IPS-NIHi11 (cell line): ENCODE measurements at regions not wholly inside any gene's neighbourhood (a gene's known extent, or its start where the extent isn't known, plus 50 kb on each side); places are given as distances from the start of the nearest gene placed in this dataset.
"Not testable (repeated sequence)": the region's sequence is repeated elsewhere in the genome, so short reads cannot be mapped to it uniquely, and the experiment has no call there.

Experiments
- DNase-seq: peaks from one replicate; pipeline ENCODE4 v3.0.0; 2012; ENCODE audit warnings: mixed read lengths, low spot score

- DNase-seq, result no peak
These were observed 57.1 kb upstream of the EOMES start for GRCh38 chr3:27779176-27779575.

GRCh38 chr3:27789420-27789819 is 67.3 kb upstream of the EOMES start:
- DNase-seq, result no peak

- no peak for DNase-seq
These were observed 69.8 kb upstream of the EOMES start for GRCh38 chr3:27791956-27792355.

DNA sequence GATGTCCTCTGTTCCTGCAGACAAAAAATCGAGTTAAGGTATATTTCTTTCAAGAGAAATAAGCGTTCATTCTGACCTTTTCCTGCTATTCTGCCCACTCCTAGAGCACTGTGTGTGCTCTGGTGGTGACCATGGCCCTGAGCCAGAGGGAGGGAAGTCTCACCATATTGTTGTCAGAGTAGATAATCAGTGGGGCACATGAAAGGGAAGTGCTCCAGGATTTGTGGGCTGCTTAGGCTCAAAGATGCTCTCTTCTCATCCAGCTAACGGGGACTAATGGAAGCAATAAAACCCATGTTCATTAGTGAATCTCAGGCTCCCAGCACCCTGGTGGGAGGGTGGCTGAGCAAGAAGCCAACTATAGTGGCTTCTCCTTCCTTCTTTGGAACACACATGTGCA is 70.7 kb upstream of the EOMES start:
- DNase-seq, result no peak

DNA sequence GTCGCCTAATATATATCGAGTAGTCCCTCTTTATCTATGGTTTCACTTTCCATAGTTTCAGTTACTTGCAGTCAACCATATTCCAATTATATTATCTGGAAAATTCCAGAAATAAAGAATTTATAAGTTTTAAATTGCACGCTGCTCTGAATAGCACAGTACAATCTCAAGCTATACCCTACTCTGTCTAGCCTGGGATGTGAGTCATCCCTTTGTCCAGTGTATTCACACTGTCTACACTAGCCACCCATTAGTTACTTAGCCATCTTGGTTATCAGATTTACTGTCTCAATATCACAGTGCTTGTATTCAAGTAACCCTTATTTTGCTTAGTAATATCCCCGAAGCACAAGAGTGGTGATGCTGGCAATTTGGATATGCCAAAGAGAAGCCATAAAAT is 72.1 kb upstream of the EOMES start:
- no peak for DNase-seq

DNA sequence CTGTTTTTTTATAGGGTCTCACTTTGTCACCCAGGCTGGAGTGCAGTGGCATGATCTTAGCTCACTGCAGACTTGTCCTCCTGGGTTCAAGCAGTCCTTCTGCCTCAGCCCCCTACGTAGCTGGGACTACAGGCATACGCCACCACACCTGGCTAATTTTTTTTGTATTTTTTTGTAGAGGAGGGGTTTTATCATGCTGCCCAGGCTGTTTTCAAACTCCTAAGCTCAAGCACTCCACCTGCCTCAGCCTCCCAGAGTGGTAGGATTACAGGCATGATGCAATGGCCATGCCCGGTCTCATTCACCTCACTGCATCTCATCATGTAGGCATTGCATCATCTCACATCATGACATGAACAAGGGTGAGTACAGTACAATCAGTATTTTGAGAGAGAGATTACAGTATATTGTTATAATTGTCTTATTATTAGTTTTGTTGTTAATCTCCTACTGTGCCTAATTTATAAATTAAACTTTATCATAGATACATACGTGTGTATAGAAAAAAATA is 74.3 kb upstream of the EOMES start:
- no peak for DNase-seq

DNA sequence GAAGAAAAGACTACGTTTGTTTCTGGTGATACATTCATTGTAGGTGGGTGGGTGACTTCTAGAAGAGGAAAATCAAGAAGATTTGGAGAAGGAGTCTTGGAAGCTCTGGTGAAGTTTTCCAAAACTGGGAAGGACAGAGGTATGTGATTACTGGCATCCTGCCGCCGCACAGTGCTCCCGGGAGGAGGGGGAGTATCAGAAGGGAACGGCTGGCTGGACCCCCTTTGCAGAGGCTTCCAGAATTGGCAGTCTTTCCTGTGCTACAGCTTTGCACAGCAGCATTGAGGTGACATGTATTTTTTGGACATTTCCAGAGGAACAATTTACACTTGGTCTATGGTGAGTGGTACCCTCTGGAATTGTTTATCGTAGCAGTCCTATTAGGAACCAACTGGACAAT is 75.7 kb upstream of the EOMES start:
- no peak for DNase-seq

DNA sequence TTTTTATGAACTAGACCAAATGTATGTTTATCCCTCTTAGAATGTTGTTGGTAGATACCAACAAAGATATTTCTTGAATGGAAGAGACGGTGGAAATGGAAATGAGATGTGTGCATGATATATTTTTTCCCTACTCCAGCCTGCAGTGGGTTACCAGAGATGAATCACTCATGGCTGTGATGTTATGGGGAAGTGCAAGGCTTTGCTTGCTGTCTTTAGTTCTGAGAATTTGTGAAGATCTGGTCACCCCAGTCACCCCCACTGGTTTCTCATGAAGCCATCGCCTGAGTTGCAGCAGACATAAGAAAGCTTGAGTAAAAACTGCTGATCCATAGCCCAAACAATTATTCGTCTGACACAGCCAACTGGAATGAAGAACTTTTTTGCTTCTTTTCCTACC is 78.1 kb upstream of the EOMES start:
- DNase-seq, result no peak

DNA sequence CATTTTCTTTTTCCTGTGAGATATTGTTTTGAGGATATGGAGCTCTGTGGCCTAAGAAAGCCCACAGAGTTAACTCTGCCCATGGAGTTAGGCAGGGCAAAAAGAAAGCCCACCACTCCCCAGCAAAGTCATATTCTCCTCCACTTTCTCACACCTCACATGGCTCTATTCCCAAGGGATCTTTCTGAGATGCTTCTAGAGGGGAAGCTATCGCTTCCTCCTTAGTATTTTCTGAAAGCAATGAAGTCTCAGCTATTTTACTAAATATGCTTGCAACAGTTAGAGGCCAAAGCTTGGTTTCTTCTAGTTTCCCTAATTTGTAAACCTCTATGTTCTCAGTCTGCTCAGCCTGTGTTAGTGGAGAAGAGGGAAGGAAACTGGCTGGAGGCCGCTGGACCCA is 80.3 kb upstream of the EOMES start:
- DNase-seq, result no peak

GRCh38 chr3:27802849-27803248 is 80.7 kb upstream of the EOMES start:
- DNase-seq, result no peak

- DNase-seq, result no peak
These were observed 83.2 kb upstream of the EOMES start for GRCh38 chr3:27805282-27805681.

GRCh38 chr3:27813255-27813654 is 91.1 kb upstream of the EOMES start:
- no peak for DNase-seq

DNA sequence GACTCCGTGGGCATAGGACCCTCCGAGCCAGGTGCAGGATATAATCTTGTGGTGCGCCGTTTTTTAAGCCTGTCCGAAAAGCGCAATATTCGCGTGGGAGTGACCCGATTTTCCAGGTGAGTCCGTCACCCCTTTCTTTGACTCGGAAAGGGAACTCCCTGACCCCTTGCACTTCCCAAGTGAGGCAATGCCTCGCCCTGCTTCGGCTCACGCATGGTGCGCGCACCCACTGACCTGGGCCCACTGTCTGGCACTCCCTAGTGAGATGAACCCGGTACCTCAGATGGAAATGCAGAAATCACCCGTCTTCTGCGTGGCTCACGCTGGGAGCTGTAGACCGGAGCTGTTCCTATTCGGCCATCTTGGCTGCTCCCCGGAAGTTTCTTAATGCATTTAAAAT is 99.5 kb upstream of the EOMES start:
- DNase-seq, result not testable (repeated sequence)

GRCh38 chr3:27824312-27825200 is 102.4 kb upstream of the EOMES start:
- no peak for DNase-seq

- no peak for DNase-seq
These were observed 104.3 kb upstream of the EOMES start for GRCh38 chr3:27826448-27826847.

DNA sequence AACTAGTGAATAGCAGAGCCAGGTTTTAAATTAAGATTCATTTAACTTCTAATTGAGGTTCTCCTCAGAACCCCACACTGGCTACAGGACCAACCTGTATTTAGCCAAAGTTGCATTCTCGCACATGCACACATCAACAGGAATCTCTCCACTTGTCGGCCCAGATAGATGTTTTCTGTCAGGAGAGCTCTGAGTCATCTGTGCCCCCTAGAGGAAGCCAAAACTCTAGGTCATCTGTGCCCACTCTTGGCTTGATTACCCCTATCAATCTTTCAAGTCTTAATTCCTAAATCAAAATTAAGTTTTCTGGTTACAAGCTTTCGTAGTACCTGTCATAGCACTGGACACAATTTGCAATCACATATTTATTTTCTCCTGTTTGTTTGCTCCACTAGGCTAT is 104.9 kb upstream of the EOMES start:
- DNase-seq, result no peak

- DNase-seq, result no peak
These were observed 118.9 kb upstream of the EOMES start for GRCh38 chr3:27840807-27841594.

DNA sequence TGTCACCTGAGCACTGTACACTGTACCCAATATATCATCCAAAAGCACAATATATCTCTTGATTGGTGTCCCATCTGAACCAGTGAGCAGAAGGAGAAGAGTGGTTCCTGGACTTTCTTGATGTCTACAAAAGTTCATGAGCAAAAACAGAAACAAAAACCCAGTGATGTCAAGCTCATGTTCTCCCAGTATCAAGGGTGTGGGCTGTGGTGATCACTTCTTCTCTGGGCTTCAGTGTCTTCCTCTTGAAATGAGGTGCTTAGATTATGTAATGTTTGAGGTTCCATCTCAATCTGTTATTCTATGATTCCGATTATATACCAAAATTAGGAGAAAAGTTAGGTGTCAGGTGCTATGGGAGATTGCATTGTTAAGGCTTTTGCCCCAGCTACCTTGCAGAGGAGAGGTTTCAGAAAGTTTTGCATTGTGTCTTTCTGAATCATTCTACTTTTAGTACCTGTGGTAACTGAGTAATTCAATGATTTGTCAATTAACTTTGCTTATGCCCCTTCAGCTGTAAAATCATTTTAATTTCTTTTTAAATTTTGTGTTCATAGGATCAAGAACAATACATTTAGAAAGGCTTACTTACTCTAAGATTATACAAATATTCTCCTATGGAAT is 122.0 kb upstream of the EOMES start:
- DNase-seq, result no peak

DNA sequence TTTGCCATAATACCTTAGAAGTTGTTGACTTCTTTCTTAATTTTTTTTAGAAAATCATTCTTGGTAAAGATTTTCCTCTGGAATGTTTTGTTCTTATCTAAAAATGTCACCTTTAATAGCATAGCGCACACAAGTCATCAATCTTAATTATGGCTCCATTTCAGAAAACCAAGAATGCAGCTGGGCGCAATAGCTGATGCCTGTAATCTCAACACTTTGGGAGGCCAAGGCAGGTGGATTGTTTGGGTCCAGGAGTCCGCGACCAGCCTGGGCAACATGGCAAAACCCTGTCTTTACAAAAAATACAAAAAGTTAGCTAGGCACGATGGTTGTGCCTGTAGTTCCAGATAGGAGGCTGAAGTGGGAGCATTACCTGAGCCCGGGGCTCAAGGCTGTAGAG is 125.6 kb upstream of the EOMES start:
- no peak for DNase-seq

DNA sequence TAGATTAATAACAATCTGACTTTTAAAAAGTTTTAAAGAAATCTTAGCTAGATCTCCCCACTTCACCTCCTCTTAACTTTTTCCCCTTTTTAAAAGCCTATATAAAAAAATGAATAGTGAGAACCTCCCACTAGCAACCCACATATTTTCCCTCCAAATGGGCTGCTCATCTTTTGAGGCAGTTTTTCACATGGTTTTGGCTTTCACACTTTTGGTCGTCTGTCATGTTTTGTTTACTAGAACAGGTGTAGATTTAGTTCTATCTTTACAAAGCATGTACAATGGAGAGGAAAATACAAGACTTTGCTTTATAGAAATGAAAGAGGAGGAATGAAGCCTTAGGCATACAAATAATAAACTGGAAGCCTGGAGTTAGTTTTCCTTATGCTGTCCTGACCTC is 126.7 kb upstream of the EOMES start:
- DNase-seq, result no peak

DNA sequence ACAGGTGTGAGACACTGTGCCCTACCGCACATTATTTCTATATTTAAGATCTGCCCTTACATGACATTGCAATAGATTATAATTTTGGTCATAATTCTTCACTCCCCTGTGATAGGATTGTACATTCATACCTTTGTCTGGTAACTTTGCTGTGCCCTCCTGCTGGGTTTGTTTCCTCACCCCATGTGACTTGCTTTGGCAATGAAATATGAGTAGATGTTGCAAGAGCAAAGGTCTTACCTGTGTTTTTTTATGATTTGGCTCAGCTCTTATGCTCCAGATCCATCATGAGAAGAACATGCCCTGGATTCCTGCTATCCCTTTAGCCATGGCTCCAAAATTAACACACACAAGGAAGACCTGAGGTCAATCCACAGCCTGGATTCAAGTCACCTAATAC is 137.7 kb upstream of the EOMES start:
- DNase-seq, result peak; percentile 15
